Liver (tissue), 8 donors: ENCODE measurements at regions not wholly inside any gene's neighbourhood (a gene's known extent, or its start where the extent isn't known, plus 50 kb on each side); places are given as distances from the start of the nearest gene placed in this dataset.

Experiments used
- DNase-seq: peaks from one replicate; pipeline ENCODE4 v3.0.0-alpha.2; 2017; ENCODE audit warnings: low spot score
- H3K27ac ChIP-seq, 2 donors: one replicate each; pipeline ENCODE4 v1.7.0; 2013; ENCODE audit warnings: inconsistent platforms in 2 of 2, low read length in 2 of 2, control low read depth in 1 of 2, low read depth in 1 of 2, mild to moderate bottlenecking in 1 of 2
- H3K27me3 ChIP-seq, 4 donors: one replicate each; pipeline versions ENCODE4 v1.6.1 to v1.7.0; 2013; ENCODE audit warnings: low read length in 3 of 4, inconsistent platforms in 1 of 4, mild to moderate bottlenecking in 1 of 4, moderate library complexity in 1 of 4; ENCODE audit not compliant: control insufficient read depth in 4 of 4, insufficient read depth in 4 of 4
- H3K36me3 ChIP-seq, 4 donors: one replicate each; pipeline versions ENCODE4 v1.6.1 to v1.7.0; 2013; ENCODE audit warnings: low read length in 3 of 4, mild to moderate bottlenecking in 3 of 4, low read depth in 1 of 4, moderate library complexity in 1 of 4; ENCODE audit not compliant: control insufficient read depth in 4 of 4, insufficient read depth in 3 of 4
- H3K4me1 ChIP-seq, 4 donors: one replicate each; pipeline versions ENCODE4 v1.6.1 to v1.7.0; 2013; ENCODE audit warnings: low read length in 3 of 4, mild to moderate bottlenecking in 3 of 4, moderate library complexity in 1 of 4; ENCODE audit not compliant: control insufficient read depth in 4 of 4, insufficient read depth in 4 of 4
- H3K4me3 ChIP-seq, 3 donors: one replicate each; pipeline versions ENCODE4 v1.6.1 to v1.7.0; 2013; ENCODE audit warnings: low read length in 3 of 3, control low read depth in 1 of 3, low read depth in 1 of 3, mild to moderate bottlenecking in 1 of 3
- H3K9ac ChIP-seq, 2 donors: one replicate each; pipeline ENCODE4 v1.7.0; 2013; ENCODE audit warnings: low read length in 2 of 2, mild to moderate bottlenecking in 2 of 2, moderate library complexity in 2 of 2, control low read depth in 1 of 2, low read depth in 1 of 2
- H3K9me3 ChIP-seq, 4 donors: one replicate each; pipeline versions ENCODE4 v1.6.1 to v1.7.0; 2013; ENCODE audit warnings: low read length in 3 of 4; ENCODE audit not compliant: control insufficient read depth in 4 of 4
- ATF3 ChIP-seq: IDR thresholded peaks from 2 replicates; pipeline ENCODE4 v1.6.1; 2016; ENCODE audit warnings: antibody characterized with exemption
- CTCF ChIP-seq: fragments of 150-350 bp; IDR thresholded peaks from 2 replicates; pipeline ENCODE4 v1.5.1; 2017; ENCODE audit warnings: improper control_type of control experiment, low read depth, low read length; ENCODE audit not compliant: missing input control
- EGR1 ChIP-seq, 2 donors: IDR thresholded peaks; 2 replicates each; pipeline ENCODE4 v1.6.1; 2016 to 2018; ENCODE audit warnings: antibody characterized with exemption in 2 of 2, low read depth in 2 of 2
- FOXA1 ChIP-seq: IDR thresholded peaks from 2 replicates; pipeline ENCODE4 v1.6.1; 2016; ENCODE audit warnings: antibody characterized with exemption
- FOXA2 ChIP-seq: IDR thresholded peaks from 2 replicates; pipeline ENCODE4 v1.6.1; 2016; ENCODE audit warnings: antibody characterized with exemption
- GABPA ChIP-seq, 2 donors: IDR thresholded peaks in 1 of 2; conservative IDR thresholded peaks in 1 of 2; 2 replicates each; pipeline ENCODE4 v1.6.1; 2016; ENCODE audit warnings: antibody characterized with exemption in 2 of 2, mild to moderate bottlenecking in 1 of 2, moderate library complexity in 1 of 2
- HNF4A ChIP-seq, 2 donors: conservative IDR thresholded peaks; 2 replicates each; pipeline ENCODE4 v1.6.1; 2016; ENCODE audit warnings: antibody characterized with exemption in 2 of 2, mild to moderate bottlenecking in 2 of 2
- HNF4G ChIP-seq: IDR thresholded peaks from 2 replicates; pipeline ENCODE4 v1.6.1; 2016; ENCODE audit warnings: antibody characterized with exemption
- JUND ChIP-seq, 2 donors: IDR thresholded peaks; 2 replicates each; pipeline ENCODE4 v1.6.1; 2016; ENCODE audit warnings: antibody characterized with exemption in 2 of 2
- MAX ChIP-seq: IDR thresholded peaks from 2 replicates; pipeline ENCODE4 v1.6.1; 2016; ENCODE audit warnings: antibody characterized with exemption
- NR2F2 ChIP-seq: IDR thresholded peaks from 2 replicates; pipeline ENCODE4 v1.6.1; 2016; ENCODE audit warnings: antibody characterized with exemption
- RAD21 ChIP-seq, 2 donors: IDR thresholded peaks; 2 replicates each; pipeline ENCODE4 v1.6.1; 2016; ENCODE audit warnings: antibody characterized with exemption in 2 of 2, mild to moderate bottlenecking in 2 of 2
- REST ChIP-seq: IDR thresholded peaks from 2 replicates; pipeline ENCODE4 v1.6.1; 2016; ENCODE audit warnings: antibody characterized with exemption, mild to moderate bottlenecking
- RXRA ChIP-seq, 2 donors: IDR thresholded peaks; 2 replicates each; pipeline ENCODE4 v1.6.1; 2017 to 2018; ENCODE audit warnings: antibody characterized with exemption in 2 of 2, mild to moderate bottlenecking in 1 of 2
- SP1 ChIP-seq: IDR thresholded peaks from 2 replicates; pipeline ENCODE4 v1.6.1; 2018; ENCODE audit warnings: antibody characterized with exemption, mild to moderate bottlenecking
- TAF1 ChIP-seq: conservative IDR thresholded peaks from 2 replicates; pipeline ENCODE4 v1.6.1; 2016; ENCODE audit warnings: antibody characterized with exemption, mild to moderate bottlenecking
- YY1 ChIP-seq: IDR thresholded peaks from 2 replicates; pipeline ENCODE4 v1.6.1; 2016; ENCODE audit warnings: antibody characterized with exemption, mild to moderate bottlenecking
- ZBTB33 ChIP-seq: IDR thresholded peaks from 2 replicates; pipeline ENCODE4 v1.6.1; 2016; ENCODE audit warnings: antibody characterized with exemption
- WGBS: extraction: QIAGEN DNeasy Blood & Tissue Kit; methylation state at CpG from one replicate; pipeline ENCODE4 v1.1.7; 2013; 5-methylcytosine and 5-hydroxymethylcytosine counted together
- donor health status: healthy.
- donor health status: healthy.
- donor health status: healthy.
- donor health status: healthy.
- donor health status: healthy.

GRCh38 chr6:3938715-3939367, 89.7 kb downstream of the FAM50B start:
- Histone ChIP-seq H3K4me3 (no peak overlapping the region), H3K9ac (no peak overlapping the region), H3K9me3 (no peaks in the 10 kb centered on the region), H3K4me1 (no peaks in the 10 kb centered on the region), H3K27me3 (no peaks in the 10 kb centered on the region), H3K27ac (no peak overlapping the region), H3K36me3 (no peaks in the 10 kb centered on the region)
- no peak for DNase-seq
- TF ChIP-seq SP1 (no peak), RXRA (IDR thresholded peaks at IDR 0.05) (no peak), FOXA2 (no peak), MAX (no peak), ZBTB33 (no peak), REST (no peak), CTCF (no peak), HNF4A (conservative IDR thresholded peaks at IDR 0.05) (no peak), GABPA (IDR thresholded peaks at IDR 0.05 in 1 of 2, conservative IDR thresholded peaks at IDR 0.05 in 1 of 2) (no peak), JUND (IDR thresholded peaks at IDR 0.05) (no peak), NR2F2 (no peak), FOXA1 (no peak), RAD21 (IDR thresholded peaks at IDR 0.05) (no peak), TAF1 (no peak), YY1 (no peak), HNF4G (no peak), EGR1 (IDR thresholded peaks at IDR 0.05; ENCODE audit: low read depth in 2 of 2) (no peak), ATF3 (no peak)
- WGBS: 98% methylated on average over 4 of the region's 4 CpGs
